Mesenchymal stem cell (in vitro differentiated cells and primary cell): ENCODE measurements at regions not wholly inside any gene's neighbourhood (a gene's known extent, or its start where the extent isn't known, plus 50 kb on each side); places are given as distances from the start of the nearest gene placed in this dataset.
A peak's percentile ranks its signal among the peaks of the same experiment; 100 is the strongest.

Source experiments
- DNase-seq: peaks from one replicate; pipeline ENCODE4 v3.0.0-alpha.2; 2013
- H2AFZ ChIP-seq: one replicate; pipeline ENCODE4 v1.6.1; 2013; ENCODE audit warnings: low read depth, mild to moderate bottlenecking, control low read depth, inconsistent platforms, low read length, moderate library complexity
- H2AK5ac ChIP-seq: 2 replicates; pipeline ENCODE4 v1.6.1; 2013; ENCODE audit warnings: low read length, moderate library complexity, mild to moderate bottlenecking, inconsistent platforms; ENCODE audit not compliant: severe bottlenecking
- H2BK120ac ChIP-seq: one replicate; pipeline ENCODE4 v1.6.1; 2013; ENCODE audit warnings: low read depth, mild to moderate bottlenecking, inconsistent platforms, low read length, moderate library complexity
- H2BK12ac ChIP-seq, 2 experiments: one replicate each; pipeline ENCODE4 v1.6.1; 2013; ENCODE audit warnings: inconsistent platforms in 2 of 2, low read length in 2 of 2, mild to moderate bottlenecking in 2 of 2, moderate library complexity in 2 of 2, control low read depth in 1 of 2
- H2BK15ac ChIP-seq: one replicate; pipeline ENCODE4 v1.6.1; 2013; ENCODE audit warnings: mild to moderate bottlenecking, low read depth, inconsistent platforms; ENCODE audit not compliant: poor library complexity, severe bottlenecking
- H2BK5ac ChIP-seq: 2 replicates; pipeline ENCODE4 v1.6.1; 2013; ENCODE audit warnings: low read depth, mild to moderate bottlenecking, low read length, control low read depth, inconsistent platforms; ENCODE audit not compliant: poor library complexity, severe bottlenecking
- H3K14ac ChIP-seq, 2 experiments: one replicate each; pipeline ENCODE4 v1.6.1; 2013; ENCODE audit warnings: inconsistent platforms in 2 of 2, low read length in 2 of 2, control low read depth in 1 of 2, mild to moderate bottlenecking in 1 of 2, moderate library complexity in 1 of 2
- H3K18ac ChIP-seq, 2 experiments: one replicate each; pipeline ENCODE4 v1.6.1; 2013; ENCODE audit warnings: inconsistent platforms in 2 of 2, low read length in 2 of 2, control low read depth in 1 of 2, low read depth in 1 of 2, mild to moderate bottlenecking in 1 of 2
- H3K23ac ChIP-seq, 2 experiments: one replicate each; pipeline ENCODE4 v1.6.1; 2013; ENCODE audit warnings: inconsistent platforms in 2 of 2, low read length in 2 of 2, mild to moderate bottlenecking in 2 of 2, moderate library complexity in 2 of 2, control low read depth in 1 of 2
- H3K27ac ChIP-seq: 2 replicates; pipeline ENCODE4 v1.5.1; 2013; ENCODE audit warnings: mild to moderate bottlenecking, moderate library complexity, low read length, control low read depth, inconsistent platforms; ENCODE audit not compliant: poor library complexity, severe bottlenecking
- H3K27me3 ChIP-seq, 2 experiments: 2 replicates each; pipeline versions ENCODE4 v1.6.1 to v1.7.0; 2013; ENCODE audit warnings: low read length in 2 of 2, mild to moderate bottlenecking in 2 of 2, moderate library complexity in 2 of 2, control low read depth in 1 of 2, inconsistent platforms in 1 of 2; ENCODE audit not compliant: control insufficient read depth in 1 of 2, insufficient read depth in 1 of 2
- H3K36me3 ChIP-seq, 2 experiments: 2 replicates each; pipeline versions ENCODE4 v1.6.1 to v1.7.0; 2013; ENCODE audit warnings: low read length in 2 of 2, control low read depth in 1 of 2, inconsistent platforms in 1 of 2, low read depth in 1 of 2, mild to moderate bottlenecking in 1 of 2; ENCODE audit not compliant: insufficient read depth in 2 of 2, control insufficient read depth in 1 of 2
- H3K4ac ChIP-seq, 2 experiments: one replicate each; pipeline ENCODE4 v1.6.1; 2013; ENCODE audit warnings: inconsistent platforms in 2 of 2, low read length in 2 of 2, mild to moderate bottlenecking in 2 of 2, moderate library complexity in 2 of 2, control low read depth in 1 of 2, low read depth in 1 of 2
- H3K4me1 ChIP-seq: 2 replicates; pipeline ENCODE4 v1.6.1; 2013; ENCODE audit warnings: low read depth, low read length, control low read depth; ENCODE audit not compliant: control insufficient read depth, insufficient read depth
- H3K4me2 ChIP-seq: 2 replicates; pipeline ENCODE4 v1.6.1; 2013; ENCODE audit warnings: low read length, mild to moderate bottlenecking, inconsistent platforms; ENCODE audit not compliant: poor library complexity, severe bottlenecking
- H3K4me3 ChIP-seq, 2 experiments: 2 replicates each; pipeline versions ENCODE4 v1.5.1 to v1.7.0; 2013; ENCODE audit warnings: low read length in 2 of 2, mild to moderate bottlenecking in 2 of 2, control low read depth in 1 of 2, low read depth in 1 of 2; ENCODE audit not compliant: insufficient read depth in 1 of 2
- H3K79me1 ChIP-seq: replicated peaks from 2 replicates; pipeline ENCODE4 v1.6.1; 2013; ENCODE audit warnings: mild to moderate bottlenecking, control low read depth, low read length, inconsistent platforms; ENCODE audit not compliant: poor library complexity, severe bottlenecking
- H3K9ac ChIP-seq: 2 replicates; pipeline ENCODE4 v1.7.0; 2013; ENCODE audit warnings: mild to moderate bottlenecking, low read length, moderate library complexity
- H3K9me3 ChIP-seq: 2 replicates; pipeline ENCODE4 v1.7.0; 2013; ENCODE audit warnings: mild to moderate bottlenecking, low read length; ENCODE audit not compliant: control insufficient read depth
- H4K8ac ChIP-seq: one replicate; pipeline ENCODE4 v1.6.1; 2013; ENCODE audit warnings: inconsistent platforms, mild to moderate bottlenecking, low read length, moderate library complexity
- H4K91ac ChIP-seq: one replicate; pipeline ENCODE4 v1.6.1; 2013; ENCODE audit warnings: mild to moderate bottlenecking, low read length, inconsistent platforms
- WGBS: methylation state at CpG from one replicate; pipeline ENCODE4 v1.1.7; 2013; ENCODE audit warnings: mixed read lengths; 5-methylcytosine and 5-hydroxymethylcytosine counted together

- Histone ChIP-seq H2AK5ac (no peak overlapping the region), H2BK5ac (no peak overlapping the region), H3K9me3 (no peaks in the 10 kb centered on the region), H2BK120ac (no peak overlapping the region), H3K79me1 (no peaks in the 10 kb centered on the region), H3K27ac (no peak overlapping the region), H3K27me3 (no peaks in the 10 kb centered on the region), H3K4me2 (no peak overlapping the region), H3K14ac (no peak overlapping the region), H3K4me1 (no peaks in the 10 kb centered on the region), H2AFZ (no peak overlapping the region), H3K23ac (no peak overlapping the region), H4K91ac (no peak overlapping the region), H4K8ac (no peak overlapping the region), H3K18ac (no peak overlapping the region), H3K36me3 (no peaks in the 10 kb centered on the region), H3K4ac (no peak overlapping the region), H3K9ac (no peak overlapping the region), H2BK15ac (no peak overlapping the region), H2BK12ac (no peak overlapping the region), H3K4me3 (no peak overlapping the region)
- no peak for DNase-seq
- WGBS, result 77% methylated on average over 4 of the region's 4 CpGs
These were observed 172.5 kb upstream of the CPEB2 start for GRCh38 chr4:14829795-14830194.

DNA sequence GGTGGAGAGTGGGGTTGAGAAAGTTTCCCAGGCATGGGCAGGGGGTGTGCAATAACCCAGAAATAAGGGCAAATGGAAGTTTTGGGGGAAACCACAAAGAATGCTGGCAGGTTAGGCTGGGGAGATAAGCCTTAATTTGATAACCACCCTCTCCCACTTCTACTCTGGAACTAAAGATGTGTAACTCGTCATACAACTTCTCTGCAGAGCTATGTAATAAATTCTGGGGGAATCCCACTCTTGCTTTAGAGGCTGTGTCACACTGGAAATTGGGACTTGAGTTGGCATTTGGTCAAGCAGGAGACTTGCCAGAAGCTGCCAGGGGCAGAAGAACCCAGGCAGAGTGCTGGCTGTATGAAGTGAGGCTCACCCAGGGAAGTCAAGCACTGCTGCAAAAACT, 170.9 kb upstream of the CPEB2 start:
- Histone ChIP-seq H3K9ac (no peak overlapping the region), H3K4me3 (no peak overlapping the region), H3K4me2 (no peak overlapping the region), H2BK120ac (no peak overlapping the region), H2BK12ac (no peak overlapping the region), H2AK5ac (no peak overlapping the region), H2BK5ac (no peak overlapping the region), H3K79me1 (no peaks in the 10 kb centered on the region), H3K18ac (no peak overlapping the region), H4K8ac (no peak overlapping the region), H3K27me3 (no peaks in the 10 kb centered on the region), H3K9me3 (no peaks in the 10 kb centered on the region), H3K14ac (no peak overlapping the region), H2AFZ (no peak overlapping the region), H3K4ac (no peak overlapping the region), H3K36me3 (no peaks in the 10 kb centered on the region), H2BK15ac (no peak overlapping the region), H4K91ac (no peak overlapping the region), H3K23ac (no peak overlapping the region), H3K27ac (no peak overlapping the region), H3K4me1 (no peaks in the 10 kb centered on the region)
- WGBS, result 76% methylated on average over 1 of the region's 1 CpG
- DNase-seq, result no peak

- Histone ChIP-seq H4K91ac (no peak overlapping the region), H2AFZ (no peak overlapping the region), H3K36me3 (no peaks in the 10 kb centered on the region), H2AK5ac (no peak overlapping the region), H2BK12ac (no peak overlapping the region), H3K27me3 (no peaks in the 10 kb centered on the region), H3K23ac (no peak overlapping the region), H3K9me3 (no peaks in the 10 kb centered on the region), H3K4me3 (no peak overlapping the region), H3K9ac (no peak overlapping the region), H3K4me2 (no peak overlapping the region), H3K18ac (no peak overlapping the region), H3K27ac (no peak overlapping the region), H2BK5ac (no peak overlapping the region), H3K4me1 (no peaks in the 10 kb centered on the region), H3K14ac (no peak overlapping the region), H2BK120ac (no peak overlapping the region), H4K8ac (no peak overlapping the region), H3K4ac (no peak overlapping the region), H2BK15ac (no peak overlapping the region), H3K79me1 (no peaks in the 10 kb centered on the region)
- DNase-seq, result no peak
- WGBS, result 61% methylated on average over 3 of the region's 5 CpGs
These were observed 169.2 kb upstream of the CPEB2 start for GRCh38 chr4:14833053-14833452.

GRCh38 chr4:14834382-14834781, 167.9 kb upstream of the CPEB2 start:
- Histone ChIP-seq H3K4me2 (no peak overlapping the region), H4K8ac (no peak overlapping the region), H2BK12ac (no peak overlapping the region), H3K14ac (peak overlapping the region in 1 of 2 experiments; percentile 9), H3K18ac (no peak overlapping the region), H3K23ac (no peak overlapping the region), H2BK5ac (no peak overlapping the region), H2BK15ac (no peak overlapping the region), H3K79me1 (no peaks in the 10 kb centered on the region), H2AK5ac (no peak overlapping the region), H2AFZ (no peak overlapping the region), H3K4ac (no peak overlapping the region), H3K4me3 (no peak overlapping the region), H3K9ac (no peak overlapping the region), H4K91ac (no peak overlapping the region), H3K27ac (no peak overlapping the region), H3K9me3 (peaks cover 7% of the 10 kb centered on the region), H3K36me3 (no peaks in the 10 kb centered on the region), H3K27me3 (no peaks in the 10 kb centered on the region), H2BK120ac (no peak overlapping the region), H3K4me1 (no peaks in the 10 kb centered on the region)
- 45% methylated on average over 1 of the region's 1 CpG for WGBS
- no peak for DNase-seq
